ENCODE measurements at regions not wholly inside any gene's neighbourhood (a gene's known extent, or its start where the extent isn't known, plus 50 kb on each side); places are given as distances from the start of the nearest gene placed in this dataset.

GRCh38 chr2:224638301-224638823 lies 53.2 kb upstream of the CUL3 start:
- Histone ChIP-seq H3K36me3 (ENCODE audit: control insufficient read depth, insufficient read depth, low read length) (no peaks in the 10 kb centered on the region), H3K4me3 (ENCODE audit: low read depth, low read length) (no peak overlapping the region), H3K27me3 (ENCODE audit: control insufficient read depth, insufficient read depth, low read length) (no peaks in the 10 kb centered on the region; the same call in 1 of the 2 replicates)
- no peak for DNase-seq (ENCODE audit: low read depth)
- ChIA-PET CTCF (interaction anchor here (0.6 to 1.3 kb wide), 2 partner anchors 13 to 308 kb away, joined by 3 to 5 read pairs; no protein-coding TSS in a partner anchor), POLR2A (no interaction called here)
- no peak for TF ChIP-seq CTCF (IDR thresholded peaks at IDR 0.05; ENCODE audit: insufficient read depth, low read depth, low read length)
